H1 (cell line): ENCODE measurements at regions not wholly inside any gene's neighbourhood (a gene's known extent, or its start where the extent isn't known, plus 50 kb on each side); places are given as distances from the start of the nearest gene placed in this dataset.

ENCODE experiments used
- BACH1 ChIP-seq: IDR thresholded peaks from 2 replicates; pipeline ENCODE4 v1.6.1; 2012; ENCODE audit warnings: low read length, improper control_type of control experiment
- BCL11A ChIP-seq, 2 experiments: IDR thresholded peaks; one replicate each; pipeline ENCODE4 v1.6.1; 2011; ENCODE audit warnings: low read depth in 2 of 2, low read length in 2 of 2, mild to moderate bottlenecking in 2 of 2
- CBX5 ChIP-seq: fragments of 300-800, 300-1000 bp; sonication (generic); IDR thresholded peaks from 2 replicates; pipeline ENCODE4 v1.7.1; 2016; ENCODE audit warnings: antibody characterized with exemption, low read length, low read depth
- CHD1 ChIP-seq: IDR thresholded peaks from 2 replicates; pipeline ENCODE4 v1.6.1; 2012; ENCODE audit warnings: low read depth, low read length, improper control_type of control experiment
- NRF1 ChIP-seq: IDR thresholded peaks from 2 replicates; pipeline ENCODE4 v1.6.1; 2011; ENCODE audit warnings: mild to moderate bottlenecking, low read depth, low read length, improper control_type of control experiment
- SAP30 ChIP-seq: fragments of 300-600 bp; sonication (generic); IDR thresholded peaks from 2 replicates; pipeline ENCODE4 v1.7.1; 2012; ENCODE audit warnings: low read length, moderate library complexity, mild to moderate bottlenecking, inconsistent platforms; ENCODE audit not compliant: insufficient read depth, insufficient replicate concordance
- TEAD4 ChIP-seq: IDR thresholded peaks from 2 replicates; pipeline ENCODE4 v1.6.1; 2012; ENCODE audit warnings: low read depth, low read length, inconsistent platforms, mixed read lengths
- TF ChIP-seq, protein P1 (sequence below), 3 experiments: IDR thresholded peaks; 1 replicate in 2 of 3; 2 replicates in 1 of 3; pipeline versions ENCODE4 v1.5.1 to v1.6.1; 2011; ENCODE audit warnings: low read length in 3 of 3, mild to moderate bottlenecking in 3 of 3, inconsistent platforms in 2 of 3, low read depth in 1 of 3, moderate library complexity in 1 of 3; ENCODE audit not compliant: insufficient read depth in 1 of 3; ENCODE audit errors: control extremely low read depth in 1 of 3

DNA sequence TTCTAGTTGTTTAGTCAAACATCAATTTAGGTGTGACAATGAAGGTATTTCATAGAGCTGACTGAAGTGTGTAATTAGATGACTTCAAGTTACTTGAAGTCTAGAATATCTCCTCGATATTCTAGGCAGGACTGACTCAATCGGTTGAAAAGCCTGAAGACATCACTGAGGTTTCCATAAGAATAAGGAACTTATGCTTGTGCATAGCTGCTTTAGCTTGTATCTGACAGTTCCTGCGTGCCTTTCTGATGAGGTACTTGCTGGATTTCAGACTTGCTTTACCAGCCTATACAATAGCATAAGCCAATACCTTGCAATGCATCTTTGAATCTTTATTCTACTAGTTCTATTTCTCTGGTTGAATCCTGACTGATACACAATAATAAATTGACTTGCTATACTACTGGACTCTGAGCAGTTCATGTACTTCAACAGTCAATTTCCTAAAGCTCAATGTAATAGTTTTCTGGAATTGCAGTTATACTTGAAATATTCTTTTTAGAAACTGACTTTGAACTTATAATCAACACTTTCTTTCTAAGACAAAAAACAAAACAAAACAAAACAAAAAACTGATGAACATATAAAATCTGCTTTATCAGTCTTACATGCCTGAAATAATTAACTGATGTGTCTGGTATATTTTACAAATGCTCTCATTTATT is 1534.8 kb downstream of the SLITRK5 start (continued):
- TF ChIP-seq, protein P1, sequence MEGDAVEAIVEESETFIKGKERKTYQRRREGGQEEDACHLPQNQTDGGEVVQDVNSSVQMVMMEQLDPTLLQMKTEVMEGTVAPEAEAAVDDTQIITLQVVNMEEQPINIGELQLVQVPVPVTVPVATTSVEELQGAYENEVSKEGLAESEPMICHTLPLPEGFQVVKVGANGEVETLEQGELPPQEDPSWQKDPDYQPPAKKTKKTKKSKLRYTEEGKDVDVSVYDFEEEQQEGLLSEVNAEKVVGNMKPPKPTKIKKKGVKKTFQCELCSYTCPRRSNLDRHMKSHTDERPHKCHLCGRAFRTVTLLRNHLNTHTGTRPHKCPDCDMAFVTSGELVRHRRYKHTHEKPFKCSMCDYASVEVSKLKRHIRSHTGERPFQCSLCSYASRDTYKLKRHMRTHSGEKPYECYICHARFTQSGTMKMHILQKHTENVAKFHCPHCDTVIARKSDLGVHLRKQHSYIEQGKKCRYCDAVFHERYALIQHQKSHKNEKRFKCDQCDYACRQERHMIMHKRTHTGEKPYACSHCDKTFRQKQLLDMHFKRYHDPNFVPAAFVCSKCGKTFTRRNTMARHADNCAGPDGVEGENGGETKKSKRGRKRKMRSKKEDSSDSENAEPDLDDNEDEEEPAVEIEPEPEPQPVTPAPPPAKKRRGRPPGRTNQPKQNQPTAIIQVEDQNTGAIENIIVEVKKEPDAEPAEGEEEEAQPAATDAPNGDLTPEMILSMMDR (IDR thresholded peaks at IDR 0.05; ENCODE audit: control extremely low read depth in 1 of 3, insufficient read depth in 1 of 3, low read depth in 1 of 3, low read length in 3 of 3), result no peak
- TF ChIP-seq BACH1 (no peak), NRF1 (no peak), CHD1 (no peak), CBX5 (no peak), SAP30 (no peak), BCL11A (IDR thresholded peaks at IDR 0.05; ENCODE audit: low read depth in 2 of 2, low read length in 2 of 2) (no peak), TEAD4 (no peak)
